ENCODE measurements at regions not wholly inside any gene's neighbourhood (a gene's known extent, or its start where the extent isn't known, plus 50 kb on each side); places are given as distances from the start of the nearest gene placed in this dataset.

DNA sequence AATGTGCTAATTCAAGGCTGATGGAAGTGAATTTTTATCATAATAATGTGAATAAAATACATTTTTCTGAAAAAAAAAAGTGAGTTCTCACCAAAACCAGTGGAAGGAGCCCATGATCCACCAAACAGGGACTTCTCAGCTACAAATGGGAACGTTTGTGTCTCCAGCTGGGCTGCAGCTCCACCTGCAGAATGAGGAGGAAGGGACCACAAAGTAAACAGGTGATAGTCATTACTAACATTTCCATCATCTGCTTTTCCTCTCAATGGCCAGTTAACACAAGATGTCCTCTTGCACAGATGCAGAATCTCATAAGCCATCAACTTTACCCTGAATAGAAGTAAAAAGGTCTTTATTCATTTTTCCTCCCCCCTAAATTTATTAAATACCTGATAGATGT, 246.2 kb downstream of the MRPL39 start:
- intact Hi-C loops (cut with DNase I): no loop called here
- DNase-seq (ENCODE audit: missing footprints): no peak
- ATAC-seq: no peak

- no peak for ATAC-seq
- intact Hi-C loops (cut with DNase I): no loop called here
- DNase-seq (ENCODE audit: missing footprints): no peak
These were observed 246.7 kb downstream of the MRPL39 start for GRCh38 chr21:25360593-25360992.

GRCh38 chr21:25359724-25360123, 247.6 kb downstream of the MRPL39 start:
- intact Hi-C loops (cut with DNase I): no loop called here
- DNase-seq (ENCODE audit: missing footprints) (no peak), ATAC-seq (no peak)

- DNase-seq (ENCODE audit: missing footprints) (no peak), ATAC-seq (no peak)
- intact Hi-C loops (cut with DNase I): no loop called here
These were observed 257.2 kb downstream of the MRPL39 start for GRCh38 chr21:25350056-25350455.

DNA sequence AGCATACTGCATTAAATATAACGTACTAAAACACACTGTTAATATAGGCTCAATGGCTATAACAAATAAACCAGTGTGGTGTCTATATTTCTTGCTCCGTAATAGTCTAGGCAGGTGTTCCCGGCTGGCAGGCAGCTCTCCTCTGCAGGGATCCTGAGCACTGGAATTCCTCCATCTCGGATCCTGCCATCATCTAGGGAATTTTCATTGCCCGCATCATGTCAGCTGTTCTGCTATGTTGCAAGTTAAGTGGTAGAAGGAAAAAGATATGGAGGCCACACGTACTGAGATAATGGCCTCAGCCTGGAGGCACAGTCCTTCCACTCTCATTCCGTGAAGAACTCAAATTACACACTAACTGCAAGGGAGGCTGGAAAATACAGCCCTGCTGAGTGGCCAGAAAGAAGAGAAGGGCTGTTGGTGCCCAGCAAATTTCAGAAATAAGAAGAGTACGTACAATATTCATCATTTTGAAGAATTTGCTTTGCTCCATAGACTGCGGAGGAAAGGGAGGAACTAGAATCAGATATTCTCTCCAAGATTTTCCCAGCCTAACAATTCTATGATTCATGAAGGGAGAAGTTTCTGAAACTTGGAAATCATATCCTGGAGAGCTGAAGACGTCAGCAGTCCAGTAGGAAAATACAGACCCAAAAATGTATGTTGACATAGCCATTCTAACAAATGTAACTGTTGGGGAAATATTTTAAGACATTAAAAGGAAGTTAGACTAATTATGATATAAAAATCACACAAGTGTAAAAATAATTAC, 263.3 kb downstream of the MRPL39 start:
- no peak for DNase-seq (ENCODE audit: missing footprints)
- no peak for ATAC-seq
- intact Hi-C loops (cut with DNase I): no loop called here

DNA sequence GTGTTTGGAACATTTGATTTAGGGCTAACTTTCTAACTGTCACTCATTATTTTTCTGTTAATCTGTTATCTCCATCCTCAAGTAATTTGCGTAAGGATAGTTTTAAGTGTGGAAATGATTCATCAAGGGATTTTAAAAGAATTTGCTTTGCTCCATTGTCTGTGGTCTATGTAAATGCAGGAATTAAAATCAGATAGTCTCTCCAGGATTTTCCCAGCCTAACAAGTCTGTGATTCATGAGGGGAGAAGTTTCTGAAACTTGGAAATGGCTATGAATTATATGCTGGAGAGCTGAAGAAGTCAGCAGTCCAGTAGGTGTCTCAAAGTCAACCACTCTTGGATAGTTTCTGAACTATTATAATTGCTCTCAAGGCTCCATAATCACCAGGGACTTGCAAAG, 264.5 kb downstream of the MRPL39 start:
- intact Hi-C loops (cut with DNase I): no loop called here
- ATAC-seq: no peak
- DNase-seq (ENCODE audit: missing footprints): no peak

GRCh38 chr21:25341981-25342380, 265.3 kb downstream of the MRPL39 start:
- no peak for DNase-seq (ENCODE audit: missing footprints)

GRCh38 chr21:25338415-25338814, 268.9 kb downstream of the MRPL39 start:
- intact Hi-C loops (cut with DNase I): no loop called here
- no peak for DNase-seq (ENCODE audit: missing footprints)
- no peak for ATAC-seq

More at GRCh38 chr21:25341981-25342380, 265.3 kb downstream of the MRPL39 start:
- intact Hi-C loops (cut with DNase I): no loop called here
- ATAC-seq: no peak

GRCh38 chr21:25334046-25334730, 273.1 kb downstream of the MRPL39 start:
- intact Hi-C loops (cut with DNase I): no loop called here
- DNase-seq (ENCODE audit: missing footprints) (no peak), ATAC-seq (no peak)

- DNase-seq (ENCODE audit: missing footprints) (no peak), ATAC-seq (no peak)
- intact Hi-C loops (cut with DNase I): no loop called here
These were observed 276.0 kb downstream of the MRPL39 start for GRCh38 chr21:25331286-25331685.

- no peak for DNase-seq (ENCODE audit: missing footprints)
- intact Hi-C loops (cut with DNase I): no loop called here
- ATAC-seq: no peak
These were observed 277.0 kb downstream of the MRPL39 start for GRCh38 chr21:25330266-25330665.

DNA sequence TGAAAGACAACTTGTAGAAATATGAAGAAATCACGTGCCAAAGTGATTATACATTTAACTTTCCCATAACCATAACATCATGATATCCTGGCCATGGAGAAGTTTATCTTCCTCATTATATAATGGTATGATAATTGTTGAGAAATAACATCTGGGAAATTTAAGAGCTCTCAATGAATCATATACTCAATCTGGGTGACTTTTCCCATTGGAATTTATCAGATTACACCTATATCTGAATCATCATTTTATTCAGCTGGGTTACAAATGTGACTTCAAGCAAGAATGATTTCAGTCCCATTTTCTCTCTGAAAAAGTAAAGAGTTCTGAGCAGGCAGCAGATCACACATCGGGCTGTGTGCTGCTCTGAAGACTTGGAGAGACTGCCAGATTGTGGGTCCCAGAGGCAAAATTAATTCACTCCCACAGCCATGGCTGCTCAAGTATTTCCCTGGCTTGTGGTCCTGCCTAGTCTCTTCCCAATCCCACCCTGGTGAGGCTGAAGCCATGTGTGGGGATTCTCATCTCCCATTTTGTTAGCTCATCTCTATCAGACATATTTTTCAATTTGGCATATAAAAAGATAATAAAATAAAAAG, 278.0 kb downstream of the MRPL39 start:
- intact Hi-C loops (cut with DNase I): no loop called here
- DNase-seq (ENCODE audit: missing footprints) (no peak), ATAC-seq (no peak)

DNA sequence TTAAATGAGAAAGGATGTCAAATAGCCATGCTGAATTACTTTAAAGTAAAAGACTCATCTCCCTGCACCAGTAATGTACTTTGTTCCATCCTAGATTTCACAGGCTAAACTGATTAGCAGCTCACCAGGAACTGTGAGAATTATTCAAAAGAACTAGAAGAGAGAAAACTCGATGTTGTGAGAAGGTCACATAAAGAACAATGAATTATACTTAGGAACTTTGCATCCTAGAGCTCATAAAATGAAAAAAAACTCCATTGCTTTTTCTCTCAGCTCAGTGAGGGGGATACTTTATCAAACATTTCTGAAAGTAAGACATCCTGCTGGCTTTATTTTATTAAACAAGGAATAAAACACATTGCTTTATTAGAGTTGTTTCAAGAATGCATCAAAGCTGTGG, 278.5 kb downstream of the MRPL39 start:
- intact Hi-C loops (cut with DNase I): no loop called here
- ATAC-seq (no peak), DNase-seq (ENCODE audit: missing footprints) (no peak)

DNA sequence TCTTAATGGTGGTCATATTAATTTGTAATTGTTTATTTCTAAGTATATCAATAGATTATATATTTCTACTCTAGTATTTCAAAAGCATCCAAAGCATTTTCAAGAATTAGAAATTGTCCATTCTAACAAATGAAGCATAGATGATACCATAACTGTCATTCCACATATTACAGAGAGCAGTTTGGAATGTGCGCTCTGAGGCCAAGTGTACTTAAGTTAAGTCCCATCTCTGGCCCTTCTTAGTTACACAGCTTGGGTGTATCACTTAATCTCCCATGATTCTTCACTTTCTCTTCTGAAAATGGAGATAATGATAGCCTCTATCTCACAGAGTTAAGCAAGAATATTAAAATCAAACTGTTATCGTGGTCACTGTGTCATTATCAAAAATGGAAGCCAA, 281.1 kb downstream of the MRPL39 start:
- intact Hi-C loops (cut with DNase I): no loop called here

DNA sequence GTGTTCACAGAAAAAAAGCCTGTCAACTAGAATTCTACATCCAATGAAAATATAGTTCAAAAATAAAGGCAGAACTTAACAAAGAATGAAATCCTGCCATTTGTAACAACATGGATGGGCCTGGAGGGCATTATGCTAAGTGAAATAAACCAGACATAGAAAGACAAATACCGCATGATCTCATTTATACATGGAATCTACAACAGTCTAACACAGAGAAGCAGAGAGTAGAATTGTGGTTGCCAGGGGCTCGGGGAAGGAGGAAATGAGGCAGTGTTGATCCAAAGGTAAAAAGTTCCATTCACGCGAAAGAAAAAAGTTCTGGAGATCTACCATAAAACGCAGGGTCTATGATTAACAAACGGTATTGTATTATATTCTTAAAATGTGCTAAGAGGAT, 282.6 kb downstream of the MRPL39 start:
- DNase-seq (ENCODE audit: missing footprints) (no peak), ATAC-seq (no peak)
- intact Hi-C loops (cut with DNase I): no loop called here

More for the DNA sequence above, 281.1 kb downstream of the MRPL39 start:
- DNase-seq (ENCODE audit: missing footprints) (no peak), ATAC-seq (no peak)

DNA sequence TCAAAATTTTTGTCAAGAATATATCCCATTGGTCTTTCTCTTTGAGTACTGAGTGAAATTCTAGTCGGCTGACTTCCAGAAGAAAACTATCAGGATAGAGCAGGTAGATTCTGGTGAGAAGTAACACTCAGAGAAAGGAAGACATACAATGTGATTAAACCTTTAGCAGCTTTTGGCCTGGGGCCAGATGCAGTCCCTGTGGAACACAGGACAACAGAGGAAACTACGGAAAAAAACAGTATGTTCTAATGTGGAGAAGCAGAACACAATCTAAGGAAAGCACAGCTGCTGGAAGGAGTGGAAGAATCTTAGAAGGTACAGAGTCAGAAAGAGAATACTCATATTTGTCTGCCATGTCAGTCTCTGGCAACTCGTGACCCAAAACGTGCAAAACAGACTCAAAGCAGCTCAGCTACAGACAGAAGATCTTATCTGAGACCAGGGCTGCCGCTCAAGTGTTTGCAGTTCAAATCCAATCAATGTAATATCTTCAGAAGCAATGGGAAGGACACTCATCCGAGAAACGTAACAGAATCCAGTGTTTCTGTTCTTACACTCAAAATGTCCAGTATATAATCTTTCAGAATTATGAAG, 283.8 kb downstream of the MRPL39 start:
- intact Hi-C loops (cut with DNase I): no loop called here
- no peak for ATAC-seq

DNA sequence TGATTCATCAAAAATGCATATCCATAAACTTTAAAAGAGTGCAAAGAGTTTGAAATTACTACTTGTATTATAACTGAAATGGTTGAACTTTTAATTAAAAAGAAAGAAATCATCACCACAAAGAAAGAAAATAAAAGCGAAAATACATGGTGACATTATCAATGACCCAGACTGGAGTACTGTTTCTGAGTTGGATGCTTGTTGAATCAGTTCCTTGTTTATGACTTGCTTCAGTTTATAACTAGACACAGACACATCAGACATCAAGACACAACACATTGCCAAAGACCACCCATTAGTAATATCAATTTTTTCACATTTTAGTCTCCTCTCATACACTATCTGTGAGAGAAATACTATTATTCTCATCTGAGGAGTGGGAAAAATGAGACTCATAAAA, 293.0 kb downstream of the MRPL39 start:
- DNase-seq (ENCODE audit: missing footprints): no peak
- intact Hi-C loops (cut with DNase I): no loop called here
- ATAC-seq: no peak

More for the DNA sequence above, 283.8 kb downstream of the MRPL39 start:
- DNase-seq (ENCODE audit: missing footprints): no peak

DNA sequence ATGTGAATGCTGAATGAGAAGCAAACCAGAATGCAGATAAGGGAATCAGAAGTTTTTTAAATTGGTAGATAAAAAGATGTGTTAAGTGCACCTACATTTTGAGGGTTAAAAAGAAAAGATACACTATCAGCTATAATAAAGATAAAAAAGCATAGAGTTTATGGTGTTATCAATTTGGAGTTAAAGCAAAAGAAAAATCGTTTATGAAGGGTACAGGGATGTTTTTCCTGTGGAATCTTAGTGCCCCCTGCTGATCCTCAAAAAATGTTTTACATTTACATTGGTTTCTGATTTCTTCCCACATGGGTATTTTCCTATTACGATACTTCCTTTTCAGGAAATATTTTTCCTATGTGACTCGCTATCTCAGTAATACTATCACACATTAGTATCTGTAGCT, 293.5 kb downstream of the MRPL39 start:
- no peak for DNase-seq (ENCODE audit: missing footprints)
- intact Hi-C loops (cut with DNase I): loop anchor here (2.0 kb wide), 1 partner anchor 417 kb away; no protein-coding TSS in a partner anchor
- ATAC-seq: no peak

- ATAC-seq (no peak), DNase-seq (ENCODE audit: missing footprints) (no peak)
- intact Hi-C loops (cut with DNase I): no loop called here
These were observed 299.8 kb downstream of the MRPL39 start for GRCh38 chr21:25307489-25307888.

DNA sequence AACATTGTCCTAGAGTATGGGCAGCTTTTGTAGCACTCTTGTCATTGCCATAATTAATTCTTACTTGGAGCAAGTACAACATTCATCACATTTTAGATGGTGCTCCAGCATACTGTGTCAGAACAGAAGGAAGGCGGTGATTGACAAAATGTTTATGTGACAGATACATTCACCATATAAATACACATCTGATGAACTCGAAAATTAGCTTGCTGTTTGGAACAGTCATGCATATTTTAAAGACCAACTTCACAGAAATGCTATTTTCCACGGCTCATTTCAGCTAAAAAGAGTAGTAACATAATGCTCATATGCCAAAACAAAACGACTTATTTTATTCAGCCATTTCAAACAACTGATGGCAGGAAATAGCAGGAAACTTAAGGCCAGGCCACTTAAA, 302.7 kb downstream of the MRPL39 start:
- ATAC-seq: no peak
- intact Hi-C loops (cut with DNase I): no loop called here
- DNase-seq (ENCODE audit: missing footprints): no peak

All from Right ventricle myocardium inferior (tissue), 1 donor.